HCEC 1CT (cell line): ENCODE measurements at regions not wholly inside any gene's neighbourhood (a gene's known extent, or its start where the extent isn't known, plus 50 kb on each side); places are given as distances from the start of the nearest gene placed in this dataset.

Experiments used
- DNase-seq: peaks from one replicate; pipeline ENCODE4 v3.0.0-alpha.2; 2017

GRCh38 chr15:98427321-98427720 is 221.0 kb upstream of the IGF1R start:
- no peak for DNase-seq

- peak; percentile 68 for DNase-seq
Observed at GRCh38 chr15:98428253-98428989, 219.9 kb upstream of the IGF1R start.

DNA sequence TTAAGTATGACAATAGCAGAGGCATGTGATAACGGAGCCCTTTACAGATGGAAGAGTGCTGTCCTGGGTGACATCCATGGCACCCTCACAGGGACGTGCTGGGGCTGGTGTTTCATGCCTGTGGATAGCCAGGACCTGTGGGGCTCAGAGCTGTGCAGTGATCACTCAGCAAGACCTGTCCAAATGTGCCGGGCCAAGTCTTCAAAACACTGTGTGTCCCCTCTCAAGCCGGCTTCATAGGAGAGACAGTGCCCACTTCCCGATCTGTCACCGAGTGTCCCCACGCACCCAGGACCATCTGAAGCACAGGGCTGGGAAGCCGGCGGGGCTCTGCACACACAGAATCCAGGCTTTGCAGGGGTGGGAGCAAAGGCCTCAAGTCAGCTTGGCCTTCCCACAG is 217.2 kb upstream of the IGF1R start:
- no peak for DNase-seq

DNA sequence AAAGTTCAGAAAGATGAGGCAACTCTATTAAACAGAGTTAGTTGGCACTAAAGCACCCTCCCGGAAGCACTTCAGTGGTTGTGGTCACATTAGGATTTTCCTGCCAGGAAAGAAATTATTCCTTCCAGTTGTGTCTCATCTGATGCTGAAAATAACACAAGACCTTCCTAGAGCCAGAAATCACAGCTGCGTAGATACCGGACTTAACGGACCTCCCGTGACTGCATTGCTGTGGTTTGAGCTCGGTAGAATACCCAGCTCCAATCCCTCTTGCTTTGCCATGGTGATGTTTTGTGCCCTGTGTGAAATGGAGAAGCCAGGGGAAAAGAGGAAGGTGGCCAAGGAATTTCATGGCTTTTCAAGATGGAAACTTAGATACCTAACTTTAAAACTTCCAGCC is 215.0 kb upstream of the IGF1R start:
- no peak for DNase-seq

- no peak for DNase-seq
Observed at GRCh38 chr15:98433856-98434255, 214.5 kb upstream of the IGF1R start.

DNA sequence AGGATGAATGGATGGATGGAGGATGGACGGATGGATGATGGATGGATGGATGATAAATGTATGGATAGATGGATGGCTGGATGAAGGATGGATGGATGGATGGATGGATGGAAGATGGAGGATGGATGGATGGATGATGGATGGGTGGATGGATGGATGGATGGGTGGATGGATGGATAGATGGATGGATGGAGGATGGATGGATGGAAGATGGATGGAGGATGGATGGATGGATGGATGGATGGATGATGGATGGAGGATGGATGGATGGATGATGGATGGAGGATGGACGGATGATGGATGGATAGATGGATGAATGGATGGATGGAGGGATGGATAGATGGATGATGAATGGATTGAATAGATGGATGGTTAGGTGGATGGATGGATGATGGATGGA is 210.6 kb upstream of the IGF1R start:
- DNase-seq = no peak

GRCh38 chr15:98438326-98438725 is 210.0 kb upstream of the IGF1R start:
- no peak for DNase-seq

GRCh38 chr15:98438907-98439306 is 209.4 kb upstream of the IGF1R start:
- DNase-seq = no peak

GRCh38 chr15:98439523-98439942 is 208.8 kb upstream of the IGF1R start:
- DNase-seq = no peak

- no peak for DNase-seq
Observed at GRCh38 chr15:98440917-98441316, 207.4 kb upstream of the IGF1R start.

DNA sequence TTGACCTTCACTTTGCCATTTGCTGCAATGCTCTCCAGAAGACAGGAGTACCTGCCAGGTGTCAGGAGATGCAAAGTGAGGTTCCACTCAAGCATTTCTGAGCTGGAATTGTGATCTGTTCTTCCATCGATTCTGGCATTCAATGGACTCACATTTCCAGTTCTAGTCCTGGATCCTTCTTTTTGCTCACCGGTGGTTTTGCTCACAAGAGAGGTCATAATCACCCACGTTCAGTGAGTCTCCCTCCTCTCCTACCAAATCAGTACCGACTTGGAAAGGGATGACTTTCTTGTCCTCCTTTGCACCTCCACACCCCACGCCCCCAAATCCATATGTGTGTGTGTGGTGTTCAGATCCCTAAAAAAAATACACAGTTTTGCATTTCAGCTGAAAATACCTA is 206.7 kb upstream of the IGF1R start:
- DNase-seq = no peak

DNA sequence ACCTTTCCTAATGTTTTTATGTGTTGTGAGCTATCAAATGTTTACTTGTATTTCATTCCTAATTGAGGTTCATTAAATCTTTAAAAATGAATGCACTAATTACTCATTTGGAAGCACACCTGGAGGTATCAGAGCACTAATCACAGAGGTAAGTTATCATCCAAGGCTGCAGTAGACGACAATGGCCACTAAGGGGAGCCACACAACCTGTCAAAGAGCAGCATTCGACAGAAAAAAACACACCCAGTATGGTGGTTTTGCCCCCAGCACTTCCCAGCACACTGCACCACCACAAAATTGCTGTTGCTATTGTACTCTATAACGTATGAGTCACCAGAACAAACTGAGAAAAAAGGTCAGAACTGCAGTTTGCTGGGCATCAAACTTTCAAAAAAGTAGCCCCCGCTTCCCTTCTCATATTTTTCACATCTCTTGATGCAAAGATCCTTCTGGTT is 205.9 kb upstream of the IGF1R start:
- peak; percentile 70 for DNase-seq

DNA sequence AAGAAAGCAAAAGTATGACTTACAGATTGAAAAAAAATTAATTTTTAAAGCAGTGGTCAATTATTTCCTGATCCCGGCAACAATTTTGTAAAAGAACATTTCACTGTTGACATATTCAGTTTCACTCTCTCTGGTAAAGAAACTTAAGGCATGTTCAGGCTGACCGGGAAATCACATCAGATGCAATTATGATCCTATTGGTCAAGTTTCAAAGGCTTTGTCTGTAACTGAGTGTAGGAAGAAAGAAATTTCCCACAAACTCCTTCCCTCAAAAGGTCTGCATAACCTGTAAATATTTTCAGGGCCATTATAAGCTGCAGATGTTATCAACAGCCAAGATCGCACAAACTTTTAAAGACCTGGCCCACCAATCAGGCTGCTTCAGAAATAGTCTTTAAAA is 205.4 kb upstream of the IGF1R start:
- DNase-seq = no peak

DNA sequence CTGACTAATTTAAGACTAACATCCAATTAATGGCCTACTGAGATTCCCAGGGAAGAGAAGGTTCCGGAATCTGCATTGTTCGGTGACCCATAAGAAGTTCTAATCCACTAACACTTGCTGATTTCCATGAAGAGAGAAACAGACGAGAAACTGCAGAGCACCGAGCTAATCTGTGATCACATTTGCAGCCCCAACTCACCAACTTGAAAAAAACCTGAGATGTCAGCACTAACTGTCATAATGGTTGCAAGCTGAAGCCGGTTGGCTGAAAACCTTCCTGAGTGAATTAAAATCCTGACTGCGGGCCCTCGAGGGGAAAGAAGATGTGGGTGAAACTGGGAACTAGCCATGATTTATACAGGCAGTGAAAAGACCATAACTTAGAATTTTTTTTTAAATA is 204.8 kb upstream of the IGF1R start:
- no peak for DNase-seq

DNA sequence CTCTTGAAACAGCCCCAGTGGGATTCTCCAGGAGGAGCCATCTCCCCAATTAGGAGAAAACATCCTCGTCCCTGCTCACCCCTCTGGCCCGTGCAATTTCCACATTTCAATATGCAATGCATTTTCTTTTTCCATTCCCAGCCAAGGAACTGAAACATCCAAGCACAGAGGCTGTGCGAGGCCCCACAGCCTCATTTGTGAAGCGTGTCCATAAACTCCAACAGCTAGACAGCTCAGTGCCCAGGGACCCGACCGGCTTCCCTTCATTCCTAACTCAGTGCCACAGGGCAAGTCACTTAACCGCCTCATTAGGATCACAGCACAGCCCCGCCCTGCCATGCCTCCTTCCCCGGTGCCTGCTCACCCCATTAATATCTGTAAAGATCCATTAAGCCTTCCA is 204.2 kb upstream of the IGF1R start:
- DNase-seq = no peak

- no peak for DNase-seq
Observed at GRCh38 chr15:98445315-98445714, 203.0 kb upstream of the IGF1R start.

DNA sequence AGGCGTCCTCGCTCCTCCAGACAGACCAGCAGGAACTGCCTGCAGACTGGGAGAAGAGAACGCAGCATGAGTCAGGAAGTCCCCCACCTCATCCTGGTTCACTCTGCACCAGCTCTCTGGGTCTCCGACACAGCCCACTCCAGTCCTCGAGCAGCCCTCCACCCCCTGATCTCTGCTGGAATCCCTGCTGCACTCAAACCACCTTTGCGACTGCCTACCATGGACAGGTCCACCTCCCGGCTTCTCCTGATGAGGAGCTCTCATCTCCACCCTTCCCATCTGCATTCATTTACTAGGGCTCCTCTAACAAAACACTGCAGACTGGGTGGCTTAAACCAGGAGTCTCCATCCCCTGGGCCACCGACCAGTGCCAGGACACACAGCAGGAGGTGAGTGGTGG is 202.3 kb upstream of the IGF1R start:
- no peak for DNase-seq

DNA sequence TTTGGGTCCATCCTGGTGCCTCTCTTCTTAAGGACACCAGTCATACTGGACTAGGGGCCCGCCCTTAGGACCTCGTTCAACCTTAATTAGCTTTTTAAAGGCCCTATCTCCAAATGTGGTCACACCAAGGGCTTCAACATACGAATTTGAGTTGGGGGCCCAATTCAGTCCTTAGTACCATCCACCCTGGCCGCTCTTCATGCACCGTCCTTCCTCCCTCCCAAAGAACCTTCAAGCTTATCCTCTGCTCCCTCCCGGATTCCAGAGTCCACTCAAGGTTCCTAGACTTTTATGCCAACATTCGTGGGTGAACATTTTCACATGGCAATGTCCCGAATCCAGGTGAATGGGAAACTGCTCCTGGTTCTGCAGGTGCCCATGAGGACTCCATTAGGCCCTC is 201.3 kb upstream of the IGF1R start:
- no peak for DNase-seq

GRCh38 chr15:98451236-98451635 is 197.1 kb upstream of the IGF1R start:
- DNase-seq = no peak

DNA sequence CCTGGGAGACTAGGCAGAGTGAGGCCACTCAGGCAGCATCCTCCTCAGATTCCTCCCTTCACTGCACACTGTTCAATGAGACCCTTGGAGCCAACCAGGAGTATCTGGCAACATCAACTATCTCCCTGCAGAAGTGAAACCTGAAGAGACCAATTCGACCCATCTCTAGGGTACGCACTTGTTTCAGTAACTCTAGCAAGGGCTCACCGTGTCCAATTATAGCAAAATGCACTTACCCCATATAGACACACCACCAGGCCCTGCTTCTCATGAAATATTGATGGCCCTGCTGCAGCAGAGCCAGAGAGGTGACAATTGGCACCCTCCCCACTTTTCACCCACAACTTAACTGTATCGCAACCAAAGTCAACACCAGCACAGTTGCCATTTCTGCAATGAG is 196.1 kb upstream of the IGF1R start:
- no peak for DNase-seq

DNA sequence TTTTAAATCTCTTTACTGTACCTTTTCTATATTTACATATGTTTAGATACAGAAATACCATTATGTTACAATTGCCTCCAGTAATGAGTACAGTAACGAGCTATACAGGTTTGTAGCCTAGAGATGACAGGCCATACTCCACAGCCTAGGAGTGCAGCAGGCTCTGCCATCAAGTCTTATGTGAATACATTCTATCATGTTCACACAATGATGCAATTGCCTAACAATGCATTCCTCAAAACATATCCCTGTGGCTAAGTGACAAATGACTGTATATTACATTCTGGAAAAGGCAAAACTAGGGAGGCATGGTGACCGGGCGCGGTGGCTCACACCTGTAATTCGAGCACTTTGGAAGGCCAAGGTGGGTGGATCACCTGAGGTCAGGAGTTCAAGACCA is 192.4 kb upstream of the IGF1R start:
- DNase-seq = no peak

DNA sequence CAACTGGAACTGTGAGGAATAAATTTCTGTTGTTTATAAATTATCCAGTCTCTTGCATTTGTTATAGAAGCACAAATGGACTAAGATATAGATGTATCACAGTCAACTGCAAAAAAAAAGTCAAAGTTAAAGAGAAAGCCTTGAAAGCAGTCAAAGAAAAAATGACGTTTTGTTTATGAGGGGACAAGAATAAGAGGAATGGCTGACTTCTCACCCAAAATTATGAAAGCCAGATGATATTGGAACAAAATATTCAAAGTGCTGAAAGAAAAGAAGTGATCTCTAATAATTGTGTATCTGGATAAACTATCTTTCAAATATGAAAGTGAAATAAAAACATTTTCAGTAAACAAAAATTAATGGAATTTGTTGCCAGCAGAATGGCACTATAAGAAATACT is 171.8 kb upstream of the IGF1R start:
- DNase-seq = no peak

DNA sequence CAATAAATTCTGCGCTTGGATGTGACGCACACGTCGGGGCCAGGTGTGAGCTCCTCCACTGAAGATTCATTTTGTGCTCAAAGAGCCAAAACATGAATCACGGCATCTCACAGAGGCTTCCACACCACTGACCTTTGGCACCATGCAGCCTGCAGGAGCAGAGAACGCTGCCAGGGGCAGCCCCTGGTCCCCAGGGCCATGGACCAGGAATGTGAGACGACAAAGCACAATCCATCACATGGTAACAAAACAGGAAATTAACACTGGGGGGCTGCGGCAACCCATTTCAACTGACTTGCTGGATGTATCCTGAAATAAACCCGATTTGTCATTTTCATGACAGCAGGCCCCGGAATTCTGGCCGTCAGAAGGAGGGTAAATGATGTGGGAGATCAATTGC is 167.5 kb upstream of the IGF1R start:
- no peak for DNase-seq

DNA sequence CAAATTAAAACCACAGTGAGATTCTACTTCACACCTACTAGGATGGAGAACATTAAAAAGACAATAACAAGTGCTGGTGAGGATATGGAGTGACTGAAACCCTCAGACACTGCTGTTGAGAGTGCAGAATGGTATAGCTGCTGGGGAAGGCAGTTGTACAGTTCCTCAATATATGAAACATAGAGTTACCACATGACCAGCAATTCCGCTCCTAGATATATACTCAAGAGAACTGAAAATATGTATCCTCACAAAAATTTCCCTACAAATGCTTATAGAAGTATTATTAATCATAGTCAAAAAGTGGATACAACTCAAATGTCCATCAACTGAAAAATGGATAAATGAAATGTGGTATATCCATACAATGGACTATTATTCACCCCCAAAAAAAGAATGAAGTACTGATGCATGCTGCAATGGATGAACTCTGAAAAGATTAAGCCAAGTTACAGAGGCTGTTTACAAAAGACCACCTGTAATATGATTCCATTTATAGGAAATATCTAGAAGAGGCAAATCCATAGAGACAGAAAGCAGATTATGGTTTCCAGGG is 164.7 kb upstream of the IGF1R start:
- no peak for DNase-seq

DNA sequence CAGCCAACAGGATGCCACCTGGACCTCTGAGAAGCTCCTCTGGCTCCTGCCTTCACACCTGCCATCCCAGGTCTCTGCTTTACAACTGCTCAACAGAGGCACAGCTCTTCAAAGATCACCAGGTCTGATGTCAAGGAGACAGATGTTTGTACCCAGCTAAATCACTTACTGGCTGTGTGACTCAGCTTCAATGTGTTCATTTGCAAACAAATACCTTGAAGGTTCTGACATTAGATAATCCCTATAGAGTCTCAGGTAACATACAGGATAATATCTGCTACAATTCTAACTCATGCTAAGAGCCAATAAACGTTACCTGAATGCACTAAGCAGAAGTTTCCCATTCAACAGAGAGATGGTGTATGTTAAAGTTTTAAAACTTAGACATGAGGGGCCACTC is 163.4 kb upstream of the IGF1R start:
- no peak for DNase-seq
